Fibroblast of lung (primary cell): ENCODE measurements at regions not wholly inside any gene's neighbourhood (a gene's known extent, or its start where the extent isn't known, plus 50 kb on each side); places are given as distances from the start of the nearest gene placed in this dataset.

Experiments used
- CTCF ChIP-seq, 2 donors: IDR thresholded peaks in 1 of 2; conservative IDR thresholded peaks in 1 of 2; 1 replicate in 1 of 2; 2 replicates in 1 of 2; pipeline ENCODE4 v1.5.1; 2011 to 2012; ENCODE audit warnings: low read length in 2 of 2, control low read depth in 1 of 2, inconsistent platforms in 1 of 2, low read depth in 1 of 2, mild to moderate bottlenecking in 1 of 2
- EZH2 ChIP-seq: IDR thresholded peaks from 2 replicates; pipeline ENCODE4 v1.5.1; 2012; ENCODE audit warnings: low read length, control low read depth, mild to moderate bottlenecking; ENCODE audit errors: missing control alignments

- TF ChIP-seq CTCF (conservative IDR thresholded peaks at IDR 0.05 in 1 of 2, IDR thresholded peaks at IDR 0.05 in 1 of 2; ENCODE audit: low read depth in 1 of 2, low read length in 2 of 2) = no peak
- no peak for TF ChIP-seq EZH2
Measured at GRCh38 chr7:106781828-106782544, 83.1 kb upstream of the PIK3CG start.
